Lower leg skin (tissue), 4 donors: ENCODE measurements at regions not wholly inside any gene's neighbourhood (a gene's known extent, or its start where the extent isn't known, plus 50 kb on each side); places are given as distances from the start of the nearest gene placed in this dataset.
"Not testable (repeated sequence)": the region's sequence is repeated elsewhere in the genome, so short reads cannot be mapped to it uniquely, and the experiment has no call there.

Source experiments
- DNase-seq, 2 donors: peaks; one replicate each; pipeline ENCODE4 v3.0.0-alpha.2; 2019; ENCODE audit warnings: low spot score in 2 of 2
- H3K4me3 ChIP-seq: fragments of 200-600 bp; sonication (generic); 2 replicates; pipeline ENCODE4 v1.5.1; 2017; ENCODE audit warnings: mild to moderate bottlenecking, low read depth; ENCODE audit not compliant: poor library complexity, severe bottlenecking
- CTCF ChIP-seq, 3 donors: fragments of 450-650 bp; IDR thresholded peaks; one replicate each; pipeline ENCODE4 v1.5.1; 2016; ENCODE audit warnings: antibody characterized with exemption in 3 of 3, mild to moderate bottlenecking in 3 of 3, moderate library complexity in 2 of 3
- POLR2A ChIP-seq, 2 donors: fragments of 450-650 bp; IDR thresholded peaks; one replicate each; pipeline ENCODE4 v1.6.1; 2016 to 2017; ENCODE audit warnings: antibody characterized with exemption in 2 of 2, mild to moderate bottlenecking in 1 of 2, moderate library complexity in 1 of 2
- WGBS, 2 donors: methylation state at CpG; one replicate each; pipeline ENCODE4 v1.1.5; 2018; 5-methylcytosine and 5-hydroxymethylcytosine counted together
- intact Hi-C: fragments of 100-400 bp; cut with DNase I; formaldehyde crosslinking; loops from one replicate; pipeline ENCODE4 v1.15.0; 2023; ENCODE audit warnings: low total_unique reads

- intact Hi-C loops: no loop called here
- no peak for DNase-seq
- no peak for TF ChIP-seq POLR2A (IDR thresholded peaks at IDR 0.05)
- no peak for TF ChIP-seq CTCF (IDR thresholded peaks at IDR 0.05)
- 61 to 65% methylated on average over 9 of the region's 9 CpGs for WGBS, 2 donors
- no peak overlapping the region for H3K4me3 ChIP-seq
These were observed 572.8 kb downstream of the TFAP2A start for GRCh38 chr6:9841886-9842725.

- TF ChIP-seq POLR2A (IDR thresholded peaks at IDR 0.05): no peak
- no peak for TF ChIP-seq CTCF (IDR thresholded peaks at IDR 0.05)
- no peak overlapping the region for H3K4me3 ChIP-seq
- no peak for DNase-seq
- intact Hi-C loops: no loop called here
- 50 to 53% methylated on average over 4 of the region's 4 CpGs for WGBS, 2 donors
These were observed 580.6 kb downstream of the TFAP2A start for GRCh38 chr6:9834233-9834632.

- no peak for TF ChIP-seq CTCF (IDR thresholded peaks at IDR 0.05)
- no peak for DNase-seq
- intact Hi-C loops: no loop called here
These were observed 583.1 kb downstream of the TFAP2A start for GRCh38 chr6:9831783-9832182.

GRCh38 chr6:9830808-9831207 is 584.1 kb downstream of the TFAP2A start:
- DNase-seq: no peak
- intact Hi-C loops: no loop called here
- no peak for TF ChIP-seq CTCF (IDR thresholded peaks at IDR 0.05)
- TF ChIP-seq POLR2A (IDR thresholded peaks at IDR 0.05): no peak
- WGBS, 2 donors: 60 to 72% methylated on average over 2 of the region's 2 CpGs
- H3K4me3 ChIP-seq: no peak overlapping the region

More at GRCh38 chr6:9831783-9832182, 583.1 kb downstream of the TFAP2A start:
- H3K4me3 ChIP-seq: no peak overlapping the region

GRCh38 chr6:9825526-9825925 is 589.3 kb downstream of the TFAP2A start:
- H3K4me3 ChIP-seq: no peak overlapping the region
- 90 to 93% methylated on average over 4 of the region's 4 CpGs for WGBS, 2 donors
- TF ChIP-seq CTCF (IDR thresholded peaks at IDR 0.05) (no peak), POLR2A (IDR thresholded peaks at IDR 0.05) (no peak)
- no peak for DNase-seq
- intact Hi-C loops: no loop called here

GRCh38 chr6:9810727-9811126 is 604.1 kb downstream of the TFAP2A start:
- intact Hi-C loops, DNase-seq, H3K4me3 ChIP-seq: not testable (repeated sequence)
- 95 to 96% methylated on average over 23 to 24 of the region's 24 CpGs for WGBS, 2 donors
